GM12874 (cell line): ENCODE measurements at regions not wholly inside any gene's neighbourhood (a gene's known extent, or its start where the extent isn't known, plus 50 kb on each side); places are given as distances from the start of the nearest gene placed in this dataset.

Source experiments
- CTCF ChIP-seq: IDR thresholded peaks from 2 replicates; pipeline ENCODE4 v1.5.1; 2011; ENCODE audit warnings: low read depth, mild to moderate bottlenecking, control low read depth, low read length, moderate library complexity; ENCODE audit not compliant: insufficient read depth

DNA sequence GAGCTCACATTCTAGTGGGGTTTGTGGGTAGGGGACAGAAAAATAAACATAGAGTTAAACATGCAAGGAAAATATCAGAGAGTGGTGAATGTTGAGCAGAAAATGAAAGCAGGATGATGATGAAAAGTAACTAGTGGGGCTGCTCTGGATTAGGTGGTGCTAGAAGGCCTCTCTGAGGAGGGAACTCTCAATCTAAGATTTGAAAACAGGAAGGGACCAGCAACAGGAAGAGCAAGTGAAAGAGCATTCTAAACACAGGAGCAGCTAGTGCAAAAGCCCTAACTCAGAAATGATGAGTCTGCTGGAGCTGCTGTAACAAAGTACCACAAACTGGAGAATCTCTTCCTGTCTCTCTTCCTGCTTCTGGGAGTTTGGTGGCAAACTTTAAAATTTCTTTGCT is 468.6 kb upstream of the AGTR1 start:
- TF ChIP-seq CTCF, result no peak

DNA sequence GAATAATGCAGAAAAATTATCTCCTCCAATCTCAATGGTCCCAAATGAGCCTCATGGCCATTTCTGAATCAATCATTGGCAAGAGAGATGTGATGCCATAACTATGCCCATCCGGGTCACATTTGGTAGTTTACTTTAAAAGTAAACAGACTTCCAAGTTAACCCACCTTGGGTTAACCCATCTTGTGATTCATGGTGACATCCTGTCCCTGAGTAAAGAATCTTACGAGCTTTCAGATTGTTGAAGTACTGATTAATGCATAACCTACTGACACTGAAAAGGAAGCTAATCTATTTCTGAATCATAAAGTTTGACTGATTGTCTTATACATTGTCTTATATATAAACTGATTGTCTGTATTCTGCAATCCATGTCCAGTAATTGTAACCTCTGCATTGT is 467.2 kb upstream of the AGTR1 start:
- TF ChIP-seq CTCF, result no peak

DNA sequence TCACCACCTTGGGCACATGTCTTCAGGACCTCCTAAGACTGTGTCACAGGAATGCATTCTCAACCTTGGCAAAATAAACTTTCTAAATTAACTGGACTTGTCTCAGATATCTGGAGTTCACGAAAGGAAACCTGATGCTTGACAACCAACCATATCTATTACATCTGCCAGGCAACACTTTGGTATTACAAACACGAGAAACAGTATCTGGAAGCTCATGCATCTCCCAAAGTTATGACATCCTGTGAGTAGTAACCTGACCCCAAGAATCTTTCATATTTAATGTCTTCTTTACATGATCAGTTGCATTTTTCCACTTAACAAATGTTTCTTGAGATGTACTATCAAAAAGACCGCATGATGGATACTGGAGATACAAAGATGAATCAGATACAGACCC is 465.3 kb upstream of the AGTR1 start:
- TF ChIP-seq CTCF, result no peak

- TF ChIP-seq CTCF, result no peak
Measured at GRCh38 chr3:148233403-148233802, 464.3 kb upstream of the AGTR1 start.

GRCh38 chr3:148234536-148234935 is 463.2 kb upstream of the AGTR1 start:
- no peak for TF ChIP-seq CTCF

GRCh38 chr3:148235566-148235965 is 462.1 kb upstream of the AGTR1 start:
- TF ChIP-seq CTCF, result no peak

DNA sequence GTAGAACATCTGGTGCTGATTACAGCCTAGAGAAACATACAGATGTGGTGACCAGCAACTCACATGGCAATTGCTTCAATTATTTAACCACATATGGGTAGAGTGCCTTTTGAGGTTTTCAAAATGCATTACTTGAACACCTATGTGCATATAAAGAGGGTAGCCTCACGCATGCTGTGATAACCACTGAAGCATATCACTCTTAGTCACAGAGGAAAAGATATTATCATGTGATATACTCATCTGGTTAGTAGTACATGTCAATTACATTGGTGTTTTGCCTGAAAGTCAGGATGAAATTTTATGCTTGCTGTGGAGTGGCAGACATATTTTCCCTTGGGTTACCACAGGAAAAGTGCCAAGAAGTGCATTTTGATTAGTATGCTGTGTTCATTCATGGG is 459.3 kb upstream of the AGTR1 start:
- no peak for TF ChIP-seq CTCF

DNA sequence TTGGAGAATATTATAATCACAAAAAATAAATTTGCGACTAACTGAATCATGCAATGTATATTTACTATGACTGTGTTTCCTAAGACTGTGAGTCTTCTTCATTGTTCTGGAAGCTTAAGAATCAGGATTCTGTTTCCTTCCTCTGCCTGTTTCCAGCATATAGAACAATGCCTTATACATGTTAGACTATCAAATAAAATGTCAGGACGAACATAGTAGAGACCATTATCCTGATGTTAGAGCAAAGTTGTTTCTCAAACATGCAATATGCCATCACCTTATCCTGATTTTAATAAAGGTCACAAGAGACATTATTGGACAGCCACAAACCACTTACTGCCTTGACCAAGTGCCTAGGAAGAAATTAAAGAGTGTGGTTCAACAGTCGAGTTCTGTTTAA is 457.4 kb upstream of the AGTR1 start:
- TF ChIP-seq CTCF, result no peak
